ENCODE measurements at regions not wholly inside any gene's neighbourhood (a gene's known extent, or its start where the extent isn't known, plus 50 kb on each side); places are given as distances from the start of the nearest gene placed in this dataset.
"Not testable (repeated sequence)": the region's sequence is repeated elsewhere in the genome, so short reads cannot be mapped to it uniquely, and the experiment has no call there.

GRCh38 chr22:48406161-48406560 is 1421.5 kb downstream of the BRD1 start:
- DNase-seq = no peak

DNA sequence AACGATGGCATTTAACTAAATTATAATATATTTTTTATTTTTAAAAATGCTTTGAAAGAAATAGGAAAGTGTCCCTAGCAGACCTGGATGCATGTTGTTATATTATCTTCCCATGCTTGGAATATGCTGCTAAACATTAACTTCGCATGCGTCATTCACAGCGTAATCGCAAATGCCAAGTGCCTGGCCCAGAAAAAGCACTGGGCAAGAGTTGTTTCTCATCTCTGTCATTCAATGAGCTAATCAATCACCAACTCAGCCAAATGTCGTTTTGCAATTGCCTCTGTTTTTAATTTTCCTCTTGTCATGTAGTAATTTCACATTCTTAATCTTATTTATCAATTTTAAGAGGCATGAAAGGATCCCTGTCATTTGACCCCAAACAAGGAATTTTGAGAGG is 1421.9 kb downstream of the BRD1 start:
- DNase-seq = no peak

DNA sequence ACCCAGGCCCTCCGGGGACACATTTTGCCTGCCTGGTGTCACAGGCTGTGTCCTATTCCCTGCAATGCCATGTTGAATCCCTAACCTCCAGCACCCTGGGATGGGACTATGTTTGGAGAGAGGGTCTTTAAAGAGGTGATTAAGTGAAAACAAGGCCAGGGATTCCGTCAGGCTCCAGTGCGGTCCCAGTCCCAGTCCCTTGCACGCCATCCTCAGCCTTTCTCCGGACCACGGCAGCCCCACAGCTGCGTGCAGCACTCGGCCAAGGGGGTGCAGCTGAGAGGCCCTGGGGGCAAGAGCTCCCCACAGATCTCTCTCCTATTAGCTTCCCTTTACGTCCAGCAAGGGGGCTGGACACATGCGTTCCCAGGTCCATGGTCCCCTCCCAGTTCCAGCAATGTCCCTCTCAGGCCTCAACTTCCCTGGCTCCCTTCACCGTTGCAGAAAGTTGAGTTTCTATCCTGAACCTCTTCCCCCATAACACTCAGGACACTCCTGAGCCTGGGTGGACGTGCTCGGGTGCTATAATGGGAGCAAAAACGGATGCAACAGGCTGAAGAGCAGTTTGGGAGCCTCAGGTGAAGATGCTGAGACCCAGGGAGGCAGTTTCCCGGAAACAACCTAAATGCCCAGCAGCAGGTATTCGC is 1422.7 kb downstream of the BRD1 start:
- no peak for DNase-seq

- DNase-seq = no peak
These were observed 1423.9 kb downstream of the BRD1 start for GRCh38 chr22:48403521-48404403.

DNA sequence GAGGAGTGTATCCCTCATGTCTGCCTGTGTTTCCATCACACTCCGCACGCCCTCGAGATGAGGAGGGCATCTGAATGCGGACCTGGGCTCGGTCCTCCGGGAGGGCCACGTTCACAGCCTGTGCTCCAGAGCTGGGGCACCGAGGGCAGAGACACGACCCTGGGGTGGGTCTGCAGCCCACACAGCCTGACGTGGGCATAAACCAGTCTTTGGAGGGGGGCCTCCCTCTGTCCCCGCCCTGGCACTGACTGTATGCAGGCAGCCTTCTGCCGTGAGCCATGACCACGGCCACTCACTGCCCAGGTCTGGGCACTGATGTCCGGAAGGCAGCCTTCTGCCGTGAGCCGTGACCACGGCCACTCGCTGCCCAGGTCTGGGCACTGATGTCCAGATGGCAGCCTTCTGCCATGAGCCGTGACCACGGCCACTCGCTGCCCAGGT is 1425.1 kb downstream of the BRD1 start:
- no peak for DNase-seq

DNA sequence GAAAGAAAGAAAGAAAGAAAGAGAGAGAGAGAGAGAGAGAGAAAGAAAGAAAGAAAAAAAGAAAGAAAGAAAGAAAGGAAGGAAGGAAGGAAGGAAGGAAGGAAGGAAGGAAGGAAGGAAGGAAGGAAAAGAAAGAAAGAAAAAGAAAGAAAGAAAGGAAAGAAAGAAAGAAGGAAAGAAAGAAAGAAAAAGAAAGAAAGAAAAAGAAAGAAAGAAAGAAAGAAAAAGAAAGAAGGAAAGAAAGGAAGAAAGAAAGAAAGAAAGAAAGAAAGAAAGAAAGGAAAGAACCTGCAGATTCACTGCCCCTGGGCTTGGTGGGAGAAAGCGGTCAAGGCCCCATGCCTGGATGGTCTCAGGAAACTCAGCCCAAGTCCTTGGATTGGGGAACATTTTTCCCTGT is 1426.2 kb downstream of the BRD1 start:
- not testable (repeated sequence) for DNase-seq

- DNase-seq = no peak
These were observed 1429.3 kb downstream of the BRD1 start for GRCh38 chr22:48398181-48398905.

- no peak for DNase-seq
These were observed 1430.0 kb downstream of the BRD1 start for GRCh38 chr22:48397531-48398180.

DNA sequence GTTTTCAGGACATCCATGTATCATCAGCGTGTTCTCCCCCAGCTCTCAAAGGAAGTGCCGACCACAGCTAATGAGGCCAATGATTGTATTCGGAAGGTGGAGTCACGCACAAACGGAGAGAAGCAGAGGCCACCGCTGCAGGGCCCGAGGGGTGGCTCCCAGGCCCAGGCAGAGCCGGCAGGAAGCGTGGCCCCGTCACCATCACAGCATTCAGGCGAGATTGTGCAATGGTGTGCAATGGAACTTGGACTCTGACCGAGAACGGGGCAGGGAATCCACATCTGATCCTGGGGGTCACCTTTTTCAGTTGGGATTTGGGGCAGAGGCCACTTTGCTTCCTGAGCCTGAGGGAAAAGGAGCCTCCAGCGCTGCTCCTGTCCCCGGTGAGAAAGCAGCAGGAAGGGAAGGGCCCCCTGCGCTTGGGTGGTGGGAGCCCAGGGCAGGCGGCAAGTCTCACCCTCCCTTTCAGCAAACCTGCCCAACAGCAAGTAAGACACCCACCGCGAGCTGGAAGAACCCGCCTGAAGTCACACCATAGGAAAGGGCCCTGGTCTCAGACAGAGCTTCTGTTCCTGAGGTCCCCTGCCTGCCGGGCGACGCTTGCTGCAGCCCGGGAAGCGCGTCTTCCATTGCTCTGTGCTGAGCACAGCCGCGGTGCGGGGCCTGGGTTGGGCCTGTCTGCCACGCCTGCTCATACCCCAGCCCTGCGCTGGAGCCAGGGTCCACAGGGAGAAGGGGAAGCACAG is 1430.7 kb downstream of the BRD1 start:
- DNase-seq = no peak

- DNase-seq = no peak
These were observed 1431.4 kb downstream of the BRD1 start for GRCh38 chr22:48396091-48396784.

- DNase-seq = no peak
These were observed 1432.5 kb downstream of the BRD1 start for GRCh38 chr22:48395201-48395600.

DNA sequence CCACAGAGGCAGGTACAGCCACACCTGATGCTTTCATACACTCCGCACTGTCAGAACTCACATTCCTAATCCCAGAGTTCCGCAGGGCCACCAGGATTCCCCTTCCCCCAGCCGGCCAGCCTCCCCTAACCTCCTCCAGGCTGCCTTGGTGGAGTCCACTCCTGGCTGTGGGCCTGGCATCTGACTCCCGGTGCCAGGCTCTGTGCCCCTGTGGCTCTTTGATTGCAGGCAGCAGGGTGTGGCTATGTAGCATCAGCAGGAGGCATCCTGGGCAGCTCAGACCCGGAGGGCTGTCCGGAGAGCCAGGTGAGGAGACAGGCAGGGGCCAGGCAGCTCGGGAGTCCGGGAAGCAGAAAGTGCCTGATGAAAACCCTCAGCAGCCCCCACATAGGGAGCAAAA is 1432.9 kb downstream of the BRD1 start:
- DNase-seq = no peak

- DNase-seq = no peak
These were observed 1433.8 kb downstream of the BRD1 start for GRCh38 chr22:48393885-48394284.

DNA sequence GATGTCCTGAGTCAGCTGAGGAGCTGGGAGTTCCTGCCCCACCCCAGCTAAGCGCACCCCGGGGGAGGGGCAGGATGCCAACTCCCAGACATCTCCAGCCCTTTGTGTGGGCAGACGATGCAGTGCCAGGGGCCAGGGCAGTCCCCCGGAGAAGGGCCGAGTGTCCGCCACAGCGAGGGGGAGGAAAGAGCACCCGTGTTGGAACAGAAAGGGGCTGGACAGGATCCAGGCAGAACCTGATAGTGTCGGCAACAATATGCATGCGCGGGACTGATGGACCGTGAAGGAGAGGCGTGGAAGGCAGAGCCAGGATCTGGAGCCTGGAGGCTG is 1434.7 kb downstream of the BRD1 start:
- DNase-seq = no peak

GRCh38 chr22:48391820-48392219 is 1435.9 kb downstream of the BRD1 start:
- no peak for DNase-seq

GRCh38 chr22:48391171-48391711 is 1436.4 kb downstream of the BRD1 start:
- no peak for DNase-seq

GRCh38 chr22:48389916-48390315 is 1437.8 kb downstream of the BRD1 start:
- no peak for DNase-seq

DNA sequence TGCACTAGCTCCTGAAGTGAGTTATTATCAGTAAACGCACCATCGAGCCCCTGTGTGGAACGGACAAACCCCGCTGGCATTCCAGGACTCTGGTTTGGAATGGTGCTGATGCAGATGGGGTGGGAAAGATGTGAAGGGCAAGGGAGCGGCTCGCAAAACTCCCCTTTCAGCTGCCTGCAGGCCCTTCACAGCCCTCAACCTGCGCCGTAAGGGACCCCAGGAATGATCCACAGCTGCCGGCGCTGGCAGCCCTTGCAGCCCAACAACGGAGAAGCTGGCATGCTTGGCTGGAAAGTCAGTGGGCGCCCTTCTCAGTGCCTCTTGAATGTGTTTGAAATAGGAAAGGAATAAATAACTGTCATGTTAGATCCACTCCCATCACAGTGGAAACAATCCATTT is 1445.5 kb downstream of the BRD1 start:
- DNase-seq = no peak

GRCh38 chr22:48380016-48380665 is 1447.5 kb downstream of the BRD1 start:
- DNase-seq = no peak

- DNase-seq = no peak
These were observed 1448.3 kb downstream of the BRD1 start for GRCh38 chr22:48379371-48379770.

GRCh38 chr22:48378673-48379072 is 1449.0 kb downstream of the BRD1 start:
- no peak for DNase-seq
